HepG2 (cell line): ENCODE measurements at regions not wholly inside any gene's neighbourhood (a gene's known extent, or its start where the extent isn't known, plus 50 kb on each side); places are given as distances from the start of the nearest gene placed in this dataset.

Experiments used
- CHD2 ChIP-seq: IDR thresholded peaks from 2 replicates; pipeline ENCODE4 v1.6.1; 2011; ENCODE audit warnings: low read depth, low read length, improper control_type of control experiment
- CTCF ChIP-seq: sonication (generic); formaldehyde crosslinking; IDR thresholded peaks from 2 replicates; pipeline ENCODE4 v1.5.0; 2020; ENCODE audit warnings: mild to moderate bottlenecking, missing genetic modification reagents, moderate library complexity
- HDAC2 ChIP-seq: sonication (generic); formaldehyde crosslinking; IDR thresholded peaks from 2 replicates; pipeline ENCODE4 v1.4.0; 2020; ENCODE audit warnings: missing genetic modification reagents
- KDM2A ChIP-seq: sonication (generic); formaldehyde crosslinking; IDR thresholded peaks from 2 replicates; pipeline ENCODE4 v1.4.0; 2020; ENCODE audit warnings: low read depth, missing genetic modification reagents, borderline replicate concordance
- MAX ChIP-seq: IDR thresholded peaks from 2 replicates; pipeline ENCODE4 v1.6.1; 2012; ENCODE audit warnings: inconsistent platforms
- PAX8 ChIP-seq: sonication (generic); formaldehyde crosslinking; IDR thresholded peaks from 2 replicates; pipeline ENCODE4 v1.8.0; 2022; ENCODE audit warnings: mild to moderate bottlenecking, missing genetic modification reagents, borderline replicate concordance
- RNF2 ChIP-seq: fragments of 450-650 bp; conservative IDR thresholded peaks from 2 replicates; pipeline ENCODE4 v1.6.1; 2016; ENCODE audit warnings: low read depth
- SMARCE1 ChIP-seq: fragments of 450-650 bp; IDR thresholded peaks from 2 replicates; pipeline ENCODE4 v1.6.1; 2017; ENCODE audit warnings: borderline replicate concordance
- SRF ChIP-seq: IDR thresholded peaks from 2 replicates; pipeline ENCODE4 v1.6.1; 2011; ENCODE audit warnings: mild to moderate bottlenecking, low read depth, low read length, moderate library complexity
- SUZ12 ChIP-seq: fragments of 150-350 bp; IDR thresholded peaks from 2 replicates; pipeline ENCODE4 v1.6.1; 2014; ENCODE audit warnings: low read depth, low read length
- ZBTB2 ChIP-seq: sonication (generic); formaldehyde crosslinking; IDR thresholded peaks from 2 replicates; pipeline ENCODE4 v1.8.0; 2022; ENCODE audit warnings: low read depth, missing genetic modification reagents
- ZNF512 ChIP-seq: sonication (generic); formaldehyde crosslinking; IDR thresholded peaks from 2 replicates; pipeline ENCODE4 v1.4.0; 2020; ENCODE audit warnings: mild to moderate bottlenecking, missing genetic modification reagents
- ZNF709 ChIP-seq: sonication (generic); formaldehyde crosslinking; IDR thresholded peaks from 2 replicates; pipeline ENCODE4 v1.5.0; 2020; ENCODE audit warnings: mild to moderate bottlenecking, missing genetic modification reagents

- TF ChIP-seq ZBTB2 (CRISPR knock-in tag) (no peak), SUZ12 (no peak), CTCF (no peak), HDAC2 (no peak), RNF2 (no peak), CHD2 (no peak), MAX (no peak), KDM2A (no peak), ZNF709 (CRISPR knock-in tag) (no peak), SMARCE1 (no peak), ZNF512 (CRISPR knock-in tag) (no peak), SRF (no peak), PAX8 (CRISPR knock-in tag) (no peak)
These were observed 441.0 kb upstream of the SOX9 start for GRCh38 chr17:71679832-71680231.
